CD4-positive, alpha-beta T cell treated with Interleukin-4 for 1 hour (primary cell): ENCODE measurements at regions not wholly inside any gene's neighbourhood (a gene's known extent, or its start where the extent isn't known, plus 50 kb on each side); places are given as distances from the start of the nearest gene placed in this dataset.
"Not testable (repeated sequence)": the region's sequence is repeated elsewhere in the genome, so short reads cannot be mapped to it uniquely, and the experiment has no call there.

Experiments
- DNase-seq, 2 donors: peaks; one replicate each; pipeline ENCODE4 v3.0.0-alpha.2; 2020 to 2022

GRCh38 chr2:89834306-89834705 is 1142.8 kb downstream of the RPIA start:
- no peak for DNase-seq

- not testable (repeated sequence) for DNase-seq
These were observed 1144.9 kb downstream of the RPIA start for GRCh38 chr2:89836326-89836725.

GRCh38 chr2:89837962-89838625 is 1146.6 kb downstream of the RPIA start:
- no peak for DNase-seq

DNA sequence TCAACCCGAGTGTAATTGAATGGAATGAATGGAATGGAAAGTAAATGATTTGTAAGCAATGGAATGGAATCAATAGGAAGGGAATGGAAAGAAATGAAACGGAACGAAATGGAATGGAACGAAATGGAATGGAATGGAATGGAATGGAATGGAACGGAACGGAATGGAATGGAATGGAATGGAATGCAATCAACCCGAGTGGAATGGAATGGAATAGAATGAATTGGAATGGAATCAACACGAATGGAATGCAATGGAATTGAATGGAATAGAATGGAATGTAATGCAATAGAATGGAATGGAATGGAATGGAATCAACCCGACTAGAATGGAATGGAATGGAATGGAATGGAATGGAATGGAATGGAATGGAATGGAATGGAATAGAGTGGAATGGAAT is 1148.7 kb downstream of the RPIA start:
- DNase-seq, result not testable (repeated sequence)

DNA sequence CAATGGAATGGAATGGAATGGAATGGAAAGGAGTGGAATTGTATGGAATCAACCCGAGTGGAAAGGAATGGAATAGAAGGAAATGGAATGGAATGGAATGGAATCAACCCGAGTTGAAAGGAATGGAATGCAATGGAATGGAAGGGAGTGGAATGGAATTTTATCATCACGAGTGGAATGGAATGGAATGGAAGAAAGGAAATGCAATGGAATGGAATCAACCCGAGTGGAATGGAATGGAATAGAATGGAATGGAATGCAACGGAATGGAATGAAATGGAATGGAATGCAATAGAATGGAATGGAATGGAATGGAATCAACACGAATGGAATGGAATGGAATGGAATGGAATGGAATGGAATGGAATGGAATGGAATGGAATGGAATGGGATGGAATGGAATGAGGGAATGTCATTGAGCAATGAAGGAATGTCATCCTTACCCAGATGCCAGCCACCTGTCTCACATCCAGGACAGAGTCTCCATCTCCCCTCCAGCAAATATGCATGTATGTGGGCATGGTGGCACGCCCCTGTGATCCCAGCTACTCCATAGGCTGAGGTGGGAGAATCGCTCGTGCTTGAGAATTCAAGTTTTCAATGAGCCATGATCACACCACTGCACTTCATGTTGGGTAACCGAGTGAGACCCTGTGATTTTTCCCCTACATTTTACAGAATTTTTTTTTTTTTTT is 1149.5 kb downstream of the RPIA start:
- DNase-seq, result not testable (repeated sequence)

GRCh38 chr2:89841476-89841840 is 1150.0 kb downstream of the RPIA start:
- peak in 1 of 2 donors; percentile 37 for DNase-seq

GRCh38 chr2:89842180-89842908 is 1150.9 kb downstream of the RPIA start:
- DNase-seq, result no peak

GRCh38 chr2:89844221-89844943 is 1152.9 kb downstream of the RPIA start:
- DNase-seq, result no peak

- no peak for DNase-seq
These were observed 1154.1 kb downstream of the RPIA start for GRCh38 chr2:89845532-89845931.

DNA sequence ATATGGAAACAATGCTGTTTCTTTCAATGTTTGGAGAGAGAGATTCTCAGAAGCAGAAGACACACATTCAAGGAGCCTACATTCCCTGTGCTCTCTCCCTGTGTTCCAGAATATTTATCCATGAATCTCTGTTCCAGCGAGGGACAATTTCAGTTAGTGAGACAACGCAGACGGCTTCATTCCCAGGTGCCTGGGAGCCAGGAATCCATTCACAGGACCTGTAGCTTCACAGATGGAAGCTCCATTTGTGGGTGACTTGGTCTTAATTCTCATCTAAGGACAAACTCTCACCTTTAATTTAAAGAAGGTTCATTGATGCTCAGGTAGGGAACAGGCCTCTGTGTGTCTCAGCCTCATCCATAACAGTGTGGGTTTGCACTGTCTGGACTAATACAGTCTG is 1156.6 kb downstream of the RPIA start:
- DNase-seq, result no peak

GRCh38 chr2:89848763-89849368 is 1157.4 kb downstream of the RPIA start:
- no peak for DNase-seq

DNA sequence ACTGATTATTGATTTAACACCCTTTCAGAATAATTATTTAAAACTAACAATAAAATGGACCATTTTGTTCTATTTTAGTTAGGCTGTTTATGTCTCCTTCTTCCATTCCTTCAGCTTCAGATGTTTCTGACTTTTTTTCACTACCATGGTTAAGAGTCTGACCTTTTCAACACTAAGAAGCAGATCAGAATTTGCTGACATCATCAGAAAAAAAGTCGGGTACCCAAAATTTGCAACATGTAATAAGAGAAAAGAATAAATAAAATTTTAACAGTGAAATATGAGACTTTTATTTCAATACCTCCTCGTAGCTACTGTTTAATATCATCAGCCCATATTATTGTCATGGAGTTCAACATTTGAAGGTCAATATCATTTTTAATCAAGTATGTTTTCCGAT is 1158.3 kb downstream of the RPIA start:
- DNase-seq, result no peak

DNA sequence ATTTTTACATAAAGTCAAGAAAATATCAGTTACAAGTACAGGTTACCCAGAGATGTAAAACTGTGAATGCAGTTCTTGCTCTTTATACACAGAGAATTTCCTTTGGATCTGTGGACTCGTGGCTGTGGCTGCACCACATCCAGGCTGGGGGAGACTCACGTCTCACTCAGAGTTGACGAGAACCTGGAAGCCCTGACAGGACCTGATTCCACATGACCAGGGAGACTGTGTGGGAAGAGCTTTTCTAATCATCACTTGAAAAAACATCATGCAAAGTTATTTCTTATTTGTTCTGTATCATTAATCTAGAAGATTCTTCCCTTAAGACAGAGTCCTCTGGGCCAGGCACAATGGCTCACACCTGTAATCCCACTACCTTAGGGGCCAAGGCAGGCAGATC is 1159.0 kb downstream of the RPIA start:
- no peak for DNase-seq

GRCh38 chr2:89850881-89851582 is 1159.6 kb downstream of the RPIA start:
- DNase-seq, result no peak

GRCh38 chr2:89851583-89851905 is 1160.1 kb downstream of the RPIA start:
- no peak for DNase-seq

GRCh38 chr2:89853427-89853826 is 1162.0 kb downstream of the RPIA start:
- DNase-seq, result not testable (repeated sequence)

DNA sequence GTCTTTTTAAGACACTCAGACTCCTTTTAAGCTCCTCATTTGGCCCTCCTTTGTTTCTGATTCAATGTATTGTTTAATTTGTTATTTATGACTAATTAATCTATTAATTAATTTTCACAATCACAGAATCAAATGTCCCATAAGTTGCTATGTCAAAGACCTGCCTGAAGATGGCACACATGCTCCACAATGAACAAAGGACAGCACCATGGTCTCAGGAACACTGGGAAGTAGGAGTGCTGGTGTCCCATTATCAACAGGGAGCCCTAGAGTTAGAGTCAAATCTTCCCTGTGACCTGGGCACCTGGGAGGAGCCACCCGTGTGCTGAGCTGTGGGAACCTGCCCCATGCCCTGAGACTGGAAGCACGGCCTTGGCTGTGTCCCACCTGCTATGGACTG is 1164.3 kb downstream of the RPIA start:
- not testable (repeated sequence) for DNase-seq

DNA sequence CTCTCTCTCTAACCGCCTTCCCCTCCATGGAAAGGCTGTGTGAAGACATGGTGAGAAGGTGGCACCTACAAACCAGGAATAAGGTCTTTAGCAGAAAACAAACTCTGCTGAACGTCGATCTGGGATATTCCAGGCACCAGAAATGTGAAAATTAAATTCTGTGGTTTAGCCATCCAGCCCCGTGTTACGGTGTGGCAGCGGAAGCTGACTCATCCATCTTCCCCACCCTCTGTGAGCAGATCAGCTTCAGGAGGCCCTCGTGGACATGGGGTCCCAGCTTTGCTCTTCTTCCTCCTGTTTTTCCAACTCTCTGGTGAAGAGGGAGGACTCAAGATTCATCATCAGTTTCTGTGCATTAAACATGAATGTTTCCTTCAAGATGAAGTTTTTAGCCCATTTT is 1164.8 kb downstream of the RPIA start:
- not testable (repeated sequence) for DNase-seq

DNA sequence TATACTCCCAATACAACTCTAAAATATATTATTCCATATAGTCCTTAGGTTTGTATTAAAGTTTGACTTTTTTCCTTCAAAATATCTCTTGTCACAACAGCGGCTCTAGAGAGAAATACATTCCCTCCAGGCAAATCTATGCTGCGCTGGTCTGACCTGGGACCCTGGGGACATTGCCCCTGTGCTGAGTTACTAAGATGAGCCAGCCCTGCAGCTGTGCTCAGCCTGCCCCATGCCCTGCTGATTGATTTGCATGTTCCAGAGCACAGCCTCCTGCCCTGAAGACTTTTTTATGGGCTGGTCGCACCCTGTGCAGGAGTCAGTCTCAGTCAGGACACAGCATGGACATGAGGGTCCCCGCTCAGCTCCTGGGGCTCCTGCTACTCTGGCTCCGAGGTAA is 1170.7 kb downstream of the RPIA start:
- not testable (repeated sequence) for DNase-seq

DNA sequence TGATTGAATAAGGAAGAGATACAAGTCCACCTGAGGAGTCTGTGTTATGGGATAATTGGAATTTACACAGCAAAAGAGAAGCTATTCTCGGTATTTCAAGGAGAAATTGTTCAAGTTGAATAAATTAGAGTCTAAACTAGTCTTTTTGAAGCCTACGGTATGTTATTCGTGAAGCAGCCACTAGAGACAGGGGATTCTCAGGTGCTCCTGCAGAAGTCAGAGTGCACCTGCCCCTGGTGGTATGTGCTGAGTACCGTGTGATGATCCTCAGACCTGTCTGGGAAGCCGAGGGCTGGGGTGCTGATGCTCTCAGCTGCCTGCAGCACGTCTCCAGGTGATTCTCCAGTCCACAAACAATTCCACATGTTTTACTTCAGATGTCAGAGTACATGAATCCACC is 1171.7 kb downstream of the RPIA start:
- DNase-seq, result not testable (repeated sequence)

DNA sequence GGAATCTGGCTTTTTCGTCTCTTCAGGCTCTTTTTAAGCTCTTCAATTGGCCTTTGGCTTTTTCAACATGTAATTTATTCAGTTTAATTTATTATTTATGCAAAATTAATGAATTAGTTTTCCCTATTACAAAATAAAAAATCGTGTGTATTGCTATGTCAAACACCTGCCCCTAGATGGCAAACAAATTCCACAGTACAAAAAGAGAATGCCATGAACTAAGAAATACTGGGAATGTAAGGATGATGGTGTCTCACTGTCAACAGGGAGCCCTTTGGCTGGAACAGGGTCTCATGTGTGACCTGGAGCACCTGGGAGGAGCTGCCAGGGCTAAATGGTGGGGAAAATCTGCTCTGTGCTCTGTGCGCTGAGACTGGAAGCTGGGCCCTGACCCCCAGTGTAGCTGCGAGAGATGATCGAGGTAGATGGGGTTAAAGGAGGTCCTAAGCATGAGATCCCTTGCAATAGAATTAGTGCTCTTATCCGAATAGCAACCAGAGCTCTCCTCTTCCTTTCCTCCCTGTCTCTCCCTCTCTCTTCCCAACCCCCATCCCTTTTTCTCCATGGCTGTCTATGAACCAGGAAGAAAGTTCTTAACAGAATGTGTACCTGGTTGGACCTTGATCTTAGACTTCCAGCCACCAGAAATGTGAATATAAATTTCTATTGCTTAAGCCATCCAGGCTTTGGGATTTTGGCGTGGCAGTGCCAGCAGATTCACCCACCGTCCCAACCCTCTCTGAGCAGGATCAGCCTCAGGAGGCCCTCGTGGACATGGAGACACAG is 1183.5 kb downstream of the RPIA start:
- DNase-seq, result not testable (repeated sequence)

DNA sequence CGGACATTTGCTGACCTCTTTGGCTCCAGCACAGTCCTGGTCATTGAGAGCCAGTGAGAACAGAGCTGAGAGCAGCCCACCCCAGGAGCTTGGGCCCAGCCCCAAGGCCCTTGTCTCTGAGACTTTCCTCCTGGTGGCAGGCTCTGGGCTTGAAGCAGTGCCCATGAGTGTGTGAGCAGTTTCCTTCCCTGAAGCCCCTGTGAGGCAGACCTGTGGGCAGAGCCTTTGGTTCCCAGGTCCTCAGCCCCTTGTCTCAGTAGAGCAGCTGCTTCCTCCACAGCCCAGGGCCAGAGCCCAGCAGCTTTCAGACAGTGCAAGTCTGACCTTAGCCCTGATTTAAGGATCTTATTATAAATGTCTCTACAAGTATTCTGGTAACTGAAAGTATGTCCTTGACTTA is 1185.0 kb downstream of the RPIA start:
- not testable (repeated sequence) for DNase-seq
